Activated naive CD8-positive, alpha-beta T cell (primary cell): ENCODE measurements at regions not wholly inside any gene's neighbourhood (a gene's known extent, or its start where the extent isn't known, plus 50 kb on each side); places are given as distances from the start of the nearest gene placed in this dataset.

Source experiments
- H3K27ac Mint-ChIP-seq: one replicate; pipeline ENCODE4 v1.8.0; 2021; ENCODE audit warnings: mixed read lengths
- H3K27me3 Mint-ChIP-seq: one replicate; pipeline ENCODE4 v1.8.0; 2021; ENCODE audit warnings: mixed read lengths
- H3K36me3 Mint-ChIP-seq: one replicate; pipeline ENCODE4 v1.8.0; 2021; ENCODE audit warnings: mixed read lengths
- H3K4me1 Mint-ChIP-seq: one replicate; pipeline ENCODE4 v1.8.0; 2021; ENCODE audit warnings: low read depth, mixed read lengths
- H3K4me3 Mint-ChIP-seq: one replicate; pipeline ENCODE4 v1.8.0; 2021; ENCODE audit warnings: mild to moderate bottlenecking, mixed read lengths
- H3K9me3 Mint-ChIP-seq: one replicate; pipeline ENCODE4 v1.8.0; 2021; ENCODE audit warnings: low read depth, mixed read lengths

- H3K36me3 Mint-ChIP-seq: peaks cover 9% of the 10 kb centered on the region
- no peak overlapping the region for H3K4me3 Mint-ChIP-seq
- no peaks in the 10 kb centered on the region for H3K4me1 Mint-ChIP-seq
- no peak overlapping the region for H3K27ac Mint-ChIP-seq
- peaks cover 9% of the 10 kb centered on the region for H3K9me3 Mint-ChIP-seq
- H3K27me3 Mint-ChIP-seq: peaks cover 15% of the 10 kb centered on the region
These were observed 134.2 kb downstream of the LMO4 start for GRCh38 chr1:87462894-87463293.

GRCh38 chr1:87464022-87464490, 135.4 kb downstream of the LMO4 start:
- H3K4me1 Mint-ChIP-seq: no peaks in the 10 kb centered on the region
- H3K27me3 Mint-ChIP-seq: peaks cover 9% of the 10 kb centered on the region
- H3K4me3 Mint-ChIP-seq: no peak overlapping the region
- peaks cover 6% of the 10 kb centered on the region for H3K36me3 Mint-ChIP-seq
- peaks cover 5% of the 10 kb centered on the region for H3K9me3 Mint-ChIP-seq
- no peak overlapping the region for H3K27ac Mint-ChIP-seq

- no peaks in the 10 kb centered on the region for H3K4me1 Mint-ChIP-seq
- no peak overlapping the region for H3K27ac Mint-ChIP-seq
- no peaks in the 10 kb centered on the region for H3K9me3 Mint-ChIP-seq
- H3K4me3 Mint-ChIP-seq: no peak overlapping the region
- H3K27me3 Mint-ChIP-seq: peaks cover 6% of the 10 kb centered on the region
- H3K36me3 Mint-ChIP-seq: no peaks in the 10 kb centered on the region
These were observed 137.9 kb downstream of the LMO4 start for GRCh38 chr1:87466621-87467020.

GRCh38 chr1:87472716-87473115, 144.0 kb downstream of the LMO4 start:
- no peak overlapping the region for H3K4me3 Mint-ChIP-seq
- H3K4me1 Mint-ChIP-seq: no peaks in the 10 kb centered on the region
- H3K9me3 Mint-ChIP-seq: no peaks in the 10 kb centered on the region
- H3K27me3 Mint-ChIP-seq: no peaks in the 10 kb centered on the region
- H3K36me3 Mint-ChIP-seq: no peaks in the 10 kb centered on the region
- H3K27ac Mint-ChIP-seq: no peak overlapping the region

GRCh38 chr1:87473203-87473661, 144.6 kb downstream of the LMO4 start:
- H3K36me3 Mint-ChIP-seq: no peaks in the 10 kb centered on the region
- H3K9me3 Mint-ChIP-seq: no peaks in the 10 kb centered on the region
- no peaks in the 10 kb centered on the region for H3K4me1 Mint-ChIP-seq
- H3K27me3 Mint-ChIP-seq: no peaks in the 10 kb centered on the region
- H3K4me3 Mint-ChIP-seq: no peak overlapping the region
- H3K27ac Mint-ChIP-seq: no peak overlapping the region

GRCh38 chr1:87474098-87474497, 145.4 kb downstream of the LMO4 start:
- Mint-ChIP-seq H3K4me1 (no peaks in the 10 kb centered on the region), H3K27me3 (no peaks in the 10 kb centered on the region), H3K27ac (no peak overlapping the region), H3K36me3 (no peaks in the 10 kb centered on the region), H3K9me3 (no peaks in the 10 kb centered on the region), H3K4me3 (no peak overlapping the region)

GRCh38 chr1:87478231-87478630, 149.6 kb downstream of the LMO4 start:
- Mint-ChIP-seq H3K27ac (no peak overlapping the region), H3K4me1 (no peaks in the 10 kb centered on the region), H3K27me3 (no peaks in the 10 kb centered on the region), H3K4me3 (no peak overlapping the region), H3K9me3 (no peaks in the 10 kb centered on the region), H3K36me3 (no peaks in the 10 kb centered on the region)

GRCh38 chr1:87495147-87495546, 166.5 kb downstream of the LMO4 start:
- H3K9me3 Mint-ChIP-seq: no peaks in the 10 kb centered on the region
- no peak overlapping the region for H3K4me3 Mint-ChIP-seq
- no peak overlapping the region for H3K27ac Mint-ChIP-seq
- H3K27me3 Mint-ChIP-seq: no peaks in the 10 kb centered on the region
- H3K36me3 Mint-ChIP-seq: no peaks in the 10 kb centered on the region
- no peaks in the 10 kb centered on the region for H3K4me1 Mint-ChIP-seq

- Mint-ChIP-seq H3K4me3 (no peak overlapping the region), H3K4me1 (no peaks in the 10 kb centered on the region), H3K27ac (no peak overlapping the region), H3K9me3 (no peaks in the 10 kb centered on the region), H3K36me3 (no peaks in the 10 kb centered on the region), H3K27me3 (no peaks in the 10 kb centered on the region)
These were observed 167.2 kb downstream of the LMO4 start for GRCh38 chr1:87495870-87496269.

- no peaks in the 10 kb centered on the region for H3K27me3 Mint-ChIP-seq
- no peaks in the 10 kb centered on the region for H3K9me3 Mint-ChIP-seq
- no peak overlapping the region for H3K4me3 Mint-ChIP-seq
- H3K36me3 Mint-ChIP-seq: no peaks in the 10 kb centered on the region
- H3K27ac Mint-ChIP-seq: no peak overlapping the region
- H3K4me1 Mint-ChIP-seq: no peaks in the 10 kb centered on the region
These were observed 168.9 kb downstream of the LMO4 start for GRCh38 chr1:87497380-87498203.

GRCh38 chr1:87501738-87502137, 173.1 kb downstream of the LMO4 start:
- no peak overlapping the region for H3K27ac Mint-ChIP-seq
- H3K27me3 Mint-ChIP-seq: no peaks in the 10 kb centered on the region
- peaks cover 3% of the 10 kb centered on the region for H3K4me1 Mint-ChIP-seq
- H3K9me3 Mint-ChIP-seq: no peaks in the 10 kb centered on the region
- H3K36me3 Mint-ChIP-seq: no peaks in the 10 kb centered on the region
- no peak overlapping the region for H3K4me3 Mint-ChIP-seq

- H3K9me3 Mint-ChIP-seq: no peaks in the 10 kb centered on the region
- no peak overlapping the region for H3K27ac Mint-ChIP-seq
- peaks cover 2% of the 10 kb centered on the region for H3K27me3 Mint-ChIP-seq
- H3K36me3 Mint-ChIP-seq: no peaks in the 10 kb centered on the region
- H3K4me1 Mint-ChIP-seq: peaks cover 9% of the 10 kb centered on the region
- H3K4me3 Mint-ChIP-seq: no peak overlapping the region
These were observed 176.8 kb downstream of the LMO4 start for GRCh38 chr1:87505391-87505983.

- Mint-ChIP-seq H3K27ac (no peak overlapping the region), H3K4me1 (peaks cover 9% of the 10 kb centered on the region), H3K9me3 (no peaks in the 10 kb centered on the region), H3K27me3 (peaks cover 2% of the 10 kb centered on the region), H3K36me3 (no peaks in the 10 kb centered on the region), H3K4me3 (no peak overlapping the region)
These were observed 177.5 kb downstream of the LMO4 start for GRCh38 chr1:87506147-87506546.

GRCh38 chr1:87508247-87508787, 179.6 kb downstream of the LMO4 start:
- peaks cover 9% of the 10 kb centered on the region for H3K4me1 Mint-ChIP-seq
- no peak overlapping the region for H3K4me3 Mint-ChIP-seq
- no peaks in the 10 kb centered on the region for H3K36me3 Mint-ChIP-seq
- peaks cover 2% of the 10 kb centered on the region for H3K27me3 Mint-ChIP-seq
- H3K27ac Mint-ChIP-seq: no peak overlapping the region
- no peaks in the 10 kb centered on the region for H3K9me3 Mint-ChIP-seq

GRCh38 chr1:87510540-87510939, 181.9 kb downstream of the LMO4 start:
- Mint-ChIP-seq H3K27me3 (peaks cover 2% of the 10 kb centered on the region), H3K27ac (no peak overlapping the region), H3K4me1 (peaks cover 9% of the 10 kb centered on the region), H3K9me3 (no peaks in the 10 kb centered on the region), H3K36me3 (no peaks in the 10 kb centered on the region), H3K4me3 (no peak overlapping the region)
